ENCODE measurements at regions not wholly inside any gene's neighbourhood (a gene's known extent, or its start where the extent isn't known, plus 50 kb on each side); places are given as distances from the start of the nearest gene placed in this dataset.

DNA sequence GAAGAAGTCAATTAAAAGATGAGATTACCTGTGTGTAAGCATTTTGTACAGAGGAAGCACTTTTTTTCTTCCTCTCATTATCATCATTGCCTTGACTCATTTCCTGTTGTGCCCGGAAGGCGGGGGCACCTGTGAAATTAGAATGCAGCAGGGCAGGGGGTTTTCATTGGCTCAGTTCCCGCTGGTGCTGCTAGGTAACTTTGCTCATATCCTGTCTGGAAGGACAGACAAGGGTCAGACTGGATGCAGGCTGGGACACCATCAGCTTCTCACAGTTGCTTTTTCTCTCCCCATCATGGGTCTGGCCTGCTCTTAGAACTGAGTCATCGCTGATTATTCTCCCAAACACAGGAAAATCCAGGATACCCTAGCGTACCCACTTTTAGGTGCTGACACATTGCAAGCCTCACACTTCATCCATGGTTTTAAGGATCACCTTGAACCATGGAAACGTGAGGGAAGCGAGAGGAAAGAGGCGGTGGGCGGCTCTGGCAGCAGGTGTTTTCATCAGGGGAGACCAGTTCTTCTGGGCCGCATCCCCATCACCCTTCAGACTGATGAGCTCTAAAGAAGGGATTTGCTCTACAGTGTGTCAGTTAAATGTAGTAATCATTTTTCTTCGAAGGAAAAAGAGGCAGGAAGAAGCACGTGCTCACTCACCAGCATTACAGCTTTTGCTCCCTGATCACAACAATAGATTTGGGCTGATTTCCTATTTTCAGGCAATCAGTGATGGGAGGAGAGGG is 195.7 kb upstream of the SASH1 start:
- Mint-ChIP-seq H3K4me1 (ENCODE audit: unreplicated experiment) (peaks cover 5% of the 10 kb centered on the region), H3K27me3 (ENCODE audit: unreplicated experiment) (no peaks in the 10 kb centered on the region), H3K4me3 (ENCODE audit: unreplicated experiment) (no peak overlapping the region), H3K9me3 (ENCODE audit: unreplicated experiment) (no peaks in the 10 kb centered on the region), H3K36me3 (ENCODE audit: unreplicated experiment) (no peaks in the 10 kb centered on the region), H3K27ac (ENCODE audit: unreplicated experiment) (no peak overlapping the region)
- no peak for DNase-seq (ENCODE audit: extremely low spot score, unreplicated experiment)
- TF ChIP-seq CTCF (IDR thresholded peaks at IDR 0.05): no peak

- TF ChIP-seq CTCF (IDR thresholded peaks at IDR 0.05): no peak
- Mint-ChIP-seq H3K27ac (ENCODE audit: unreplicated experiment) (no peak overlapping the region), H3K36me3 (ENCODE audit: unreplicated experiment) (no peaks in the 10 kb centered on the region), H3K27me3 (ENCODE audit: unreplicated experiment) (no peaks in the 10 kb centered on the region), H3K4me3 (ENCODE audit: unreplicated experiment) (no peak overlapping the region), H3K4me1 (ENCODE audit: unreplicated experiment) (peaks cover 5% of the 10 kb centered on the region), H3K9me3 (ENCODE audit: unreplicated experiment) (no peaks in the 10 kb centered on the region)
- DNase-seq (ENCODE audit: extremely low spot score, unreplicated experiment): no peak
Observed at GRCh38 chr6:148147463-148147830, 195.2 kb upstream of the SASH1 start.

GRCh38 chr6:148151896-148152643 is 190.6 kb upstream of the SASH1 start:
- Mint-ChIP-seq H3K27ac (ENCODE audit: unreplicated experiment) (no peak overlapping the region), H3K27me3 (ENCODE audit: unreplicated experiment) (no peaks in the 10 kb centered on the region), H3K4me1 (ENCODE audit: unreplicated experiment) (peaks cover 3% of the 10 kb centered on the region), H3K36me3 (ENCODE audit: unreplicated experiment) (no peaks in the 10 kb centered on the region), H3K9me3 (ENCODE audit: unreplicated experiment) (no peaks in the 10 kb centered on the region), H3K4me3 (ENCODE audit: unreplicated experiment) (no peak overlapping the region)
- DNase-seq (ENCODE audit: extremely low spot score, unreplicated experiment): no peak
- no peak for TF ChIP-seq CTCF (IDR thresholded peaks at IDR 0.05)

DNA sequence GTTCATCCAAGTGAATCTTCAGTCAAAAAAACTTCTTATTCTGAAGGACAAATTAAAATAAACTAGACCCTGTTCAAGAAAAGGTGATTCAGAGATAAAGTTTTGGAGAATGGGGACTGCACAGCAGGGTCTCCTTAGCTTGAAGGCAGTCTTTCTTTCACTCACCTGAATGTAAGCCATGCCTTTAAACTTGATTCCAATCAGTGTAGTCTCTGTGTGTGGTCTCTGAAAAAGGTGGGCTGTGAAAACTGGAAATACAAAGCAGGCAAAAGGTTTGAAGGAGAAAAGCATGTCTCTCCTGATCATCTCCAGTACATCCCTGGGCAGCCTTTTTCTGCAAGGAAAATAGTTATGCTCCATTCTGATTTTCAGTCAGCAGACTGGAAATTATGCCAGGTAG is 188.0 kb upstream of the SASH1 start:
- H3K27me3 Mint-ChIP-seq (ENCODE audit: unreplicated experiment): no peaks in the 10 kb centered on the region
- no peaks in the 10 kb centered on the region for H3K36me3 Mint-ChIP-seq (ENCODE audit: unreplicated experiment)
- no peak for TF ChIP-seq CTCF (IDR thresholded peaks at IDR 0.05)
- no peak overlapping the region for H3K27ac Mint-ChIP-seq (ENCODE audit: unreplicated experiment)
- H3K9me3 Mint-ChIP-seq (ENCODE audit: unreplicated experiment): no peaks in the 10 kb centered on the region
- H3K4me1 Mint-ChIP-seq (ENCODE audit: unreplicated experiment): peaks cover 3% of the 10 kb centered on the region
- no peak overlapping the region for H3K4me3 Mint-ChIP-seq (ENCODE audit: unreplicated experiment)
- DNase-seq (ENCODE audit: extremely low spot score, unreplicated experiment): no peak

DNA sequence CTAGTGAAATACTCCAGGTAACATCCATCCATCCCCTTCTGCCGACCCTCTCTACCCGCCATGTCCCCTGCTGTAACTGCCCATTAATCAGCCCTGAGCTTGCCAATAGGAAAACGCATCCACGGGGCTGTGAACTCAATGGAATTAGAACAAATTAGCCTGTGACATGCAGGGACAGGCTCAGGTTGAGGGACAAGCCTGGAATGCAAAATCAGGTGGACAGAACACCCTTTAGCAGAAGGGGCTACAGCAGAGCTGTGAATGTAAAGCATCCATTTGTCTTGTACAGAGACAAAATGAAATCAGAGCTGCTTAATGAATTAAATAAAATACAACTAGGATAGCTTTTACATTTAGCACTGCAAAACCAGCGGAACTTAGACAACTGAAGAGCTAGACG is 187.3 kb upstream of the SASH1 start:
- Mint-ChIP-seq H3K27ac (ENCODE audit: unreplicated experiment) (no peak overlapping the region), H3K4me1 (ENCODE audit: unreplicated experiment) (peaks cover 3% of the 10 kb centered on the region), H3K27me3 (ENCODE audit: unreplicated experiment) (no peaks in the 10 kb centered on the region), H3K4me3 (ENCODE audit: unreplicated experiment) (no peak overlapping the region), H3K36me3 (ENCODE audit: unreplicated experiment) (no peaks in the 10 kb centered on the region), H3K9me3 (ENCODE audit: unreplicated experiment) (no peaks in the 10 kb centered on the region)
- no peak for TF ChIP-seq CTCF (IDR thresholded peaks at IDR 0.05)
- no peak for DNase-seq (ENCODE audit: extremely low spot score, unreplicated experiment)

Measured in osteocyte (in vitro differentiated cells).